Neural cell (in vitro differentiated cells): ENCODE measurements at regions not wholly inside any gene's neighbourhood (a gene's known extent, or its start where the extent isn't known, plus 50 kb on each side); places are given as distances from the start of the nearest gene placed in this dataset.

Source experiments
- CTCF ChIP-seq: fragments of 450-650 bp; IDR thresholded peaks from 2 replicates; pipeline ENCODE4 v1.5.1; 2014; ENCODE audit warnings: antibody characterized with exemption, mild to moderate bottlenecking, moderate library complexity; ENCODE audit not compliant: poor library complexity, severe bottlenecking
- EP300 ChIP-seq: fragments of 450-650 bp; conservative IDR thresholded peaks from 2 replicates; pipeline ENCODE4 v1.6.1; 2014; ENCODE audit warnings: antibody characterized with exemption, mild to moderate bottlenecking, moderate library complexity; ENCODE audit not compliant: poor library complexity, severe bottlenecking
- EZH2 ChIP-seq: fragments of 200-600, 300-800 bp; shearing (Covaris generic), sonication (generic); IDR thresholded peaks from 2 replicates; pipeline ENCODE4 v1.6.1; 2014; ENCODE audit warnings: antibody characterized with exemption, low read length, borderline replicate concordance, mild to moderate bottlenecking; ENCODE audit not compliant: insufficient read depth, poor library complexity, severe bottlenecking
- MXI1 ChIP-seq: fragments of 450-650 bp; conservative IDR thresholded peaks from 2 replicates; pipeline ENCODE4 v1.6.1; 2014; ENCODE audit warnings: antibody characterized with exemption, mild to moderate bottlenecking; ENCODE audit not compliant: poor library complexity, severe bottlenecking
- POLR2AphosphoS5 ChIP-seq: IDR thresholded peaks from 2 replicates; pipeline ENCODE4 v1.6.1; 2012
- RAD21 ChIP-seq: fragments of 450-650 bp; conservative IDR thresholded peaks from 2 replicates; pipeline ENCODE4 v1.6.1; 2014; ENCODE audit warnings: antibody characterized with exemption, mild to moderate bottlenecking, moderate library complexity
- REST ChIP-seq: IDR thresholded peaks from 2 replicates; pipeline ENCODE4 v1.6.1; 2012; ENCODE audit warnings: borderline replicate concordance
- TAF1 ChIP-seq: IDR thresholded peaks from 2 replicates; pipeline ENCODE4 v1.6.1; 2012; ENCODE audit warnings: low read depth

GRCh38 chr4:144356941-144357381 is 216.4 kb upstream of the GYPA start:
- TF ChIP-seq CTCF, result no peak
- TF ChIP-seq POLR2AphosphoS5, result no peak
- no peak for TF ChIP-seq REST
- TF ChIP-seq TAF1, result no peak
- TF ChIP-seq EZH2, result no peak
- no peak for TF ChIP-seq EP300
- no peak for TF ChIP-seq RAD21
- TF ChIP-seq MXI1, result no peak
